ENCODE measurements at regions not wholly inside any gene's neighbourhood (a gene's known extent, or its start where the extent isn't known, plus 50 kb on each side); places are given as distances from the start of the nearest gene placed in this dataset.

GRCh38 chr3:87370007-87370406, 93.6 kb upstream of the POU1F1 start:
- TF ChIP-seq HNRNPLL (IDR thresholded peaks at IDR 0.05; ENCODE audit: low read depth, low read length, poor library complexity, severe bottlenecking) (no peak), CTCF (CRISPR knock-in tag; IDR thresholded peaks at IDR 0.05) (no peak), ZNF558 (CRISPR knock-in tag; IDR thresholded peaks at IDR 0.05; ENCODE audit: borderline replicate concordance) (no peak), RAD21 (CRISPR knock-in tag; IDR thresholded peaks at IDR 0.05) (no peak), TAF1 (CRISPR knock-in tag; IDR thresholded peaks at IDR 0.05) (no peak), TCF12 (IDR thresholded peaks at IDR 0.05) (no peak), TCF12 (CRISPR knock-in tag; IDR thresholded peaks at IDR 0.05) (no peak), ZBTB1 (CRISPR knock-in tag; IDR thresholded peaks at IDR 0.05; ENCODE audit: borderline replicate concordance) (no peak), ZNF138 (CRISPR knock-in tag; IDR thresholded peaks at IDR 0.05; ENCODE audit: low read depth) (no peak), EZH2 (conservative IDR thresholded peaks at IDR 0.05; ENCODE audit: low read depth, low read length) (no peak), MZF1 (CRISPR knock-in tag; IDR thresholded peaks at IDR 0.05; ENCODE audit: borderline replicate concordance) (no peak), EP300 (IDR thresholded peaks at IDR 0.05; ENCODE audit: low read depth in 2 of 2, low read length in 2 of 2) (no peak), EP300 (CRISPR knock-in tag; IDR thresholded peaks at IDR 0.05; ENCODE audit: borderline replicate concordance) (no peak), ATRX (CRISPR knock-in tag; IDR thresholded peaks at IDR 0.05; ENCODE audit: borderline replicate concordance) (no peak), MXI1 (IDR thresholded peaks at IDR 0.05; ENCODE audit: borderline replicate concordance, low read depth, low read length) (no peak)

Measured in HepG2 (cell line).